ENCODE measurements at regions not wholly inside any gene's neighbourhood (a gene's known extent, or its start where the extent isn't known, plus 50 kb on each side); places are given as distances from the start of the nearest gene placed in this dataset.

GRCh38 chr10:5293691-5294550 lies 70.8 kb upstream of the UCN3 start:
- TF ChIP-seq, protein P1, sequence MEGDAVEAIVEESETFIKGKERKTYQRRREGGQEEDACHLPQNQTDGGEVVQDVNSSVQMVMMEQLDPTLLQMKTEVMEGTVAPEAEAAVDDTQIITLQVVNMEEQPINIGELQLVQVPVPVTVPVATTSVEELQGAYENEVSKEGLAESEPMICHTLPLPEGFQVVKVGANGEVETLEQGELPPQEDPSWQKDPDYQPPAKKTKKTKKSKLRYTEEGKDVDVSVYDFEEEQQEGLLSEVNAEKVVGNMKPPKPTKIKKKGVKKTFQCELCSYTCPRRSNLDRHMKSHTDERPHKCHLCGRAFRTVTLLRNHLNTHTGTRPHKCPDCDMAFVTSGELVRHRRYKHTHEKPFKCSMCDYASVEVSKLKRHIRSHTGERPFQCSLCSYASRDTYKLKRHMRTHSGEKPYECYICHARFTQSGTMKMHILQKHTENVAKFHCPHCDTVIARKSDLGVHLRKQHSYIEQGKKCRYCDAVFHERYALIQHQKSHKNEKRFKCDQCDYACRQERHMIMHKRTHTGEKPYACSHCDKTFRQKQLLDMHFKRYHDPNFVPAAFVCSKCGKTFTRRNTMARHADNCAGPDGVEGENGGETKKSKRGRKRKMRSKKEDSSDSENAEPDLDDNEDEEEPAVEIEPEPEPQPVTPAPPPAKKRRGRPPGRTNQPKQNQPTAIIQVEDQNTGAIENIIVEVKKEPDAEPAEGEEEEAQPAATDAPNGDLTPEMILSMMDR (IDR thresholded peaks at IDR 0.05) = peak; percentile 67

DNA sequence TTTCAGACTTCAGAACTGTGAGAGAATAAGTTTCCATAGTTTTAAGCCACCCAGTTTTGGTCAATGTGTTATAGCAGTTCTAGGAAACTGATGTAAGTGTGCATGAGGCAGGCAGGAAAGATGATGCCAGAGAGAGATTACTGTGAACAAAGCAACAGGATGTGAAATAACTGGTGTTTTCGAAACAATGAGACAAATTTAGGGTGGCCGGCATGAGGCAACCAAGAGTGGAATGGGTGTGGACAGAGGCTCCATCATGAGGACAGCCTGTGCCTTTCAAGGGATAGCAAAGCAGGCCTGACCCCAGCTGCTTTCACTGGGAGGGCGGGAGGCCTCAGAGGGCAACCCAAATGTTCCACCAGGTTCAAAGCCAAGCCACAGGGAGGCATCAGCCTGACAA lies 67.3 kb upstream of the UCN3 start:
- TF ChIP-seq, protein P1 (IDR thresholded peaks at IDR 0.05) = no peak

GRCh38 chr10:5297996-5298395 lies 66.8 kb upstream of the UCN3 start:
- TF ChIP-seq, protein P1 (IDR thresholded peaks at IDR 0.05) = no peak

DNA sequence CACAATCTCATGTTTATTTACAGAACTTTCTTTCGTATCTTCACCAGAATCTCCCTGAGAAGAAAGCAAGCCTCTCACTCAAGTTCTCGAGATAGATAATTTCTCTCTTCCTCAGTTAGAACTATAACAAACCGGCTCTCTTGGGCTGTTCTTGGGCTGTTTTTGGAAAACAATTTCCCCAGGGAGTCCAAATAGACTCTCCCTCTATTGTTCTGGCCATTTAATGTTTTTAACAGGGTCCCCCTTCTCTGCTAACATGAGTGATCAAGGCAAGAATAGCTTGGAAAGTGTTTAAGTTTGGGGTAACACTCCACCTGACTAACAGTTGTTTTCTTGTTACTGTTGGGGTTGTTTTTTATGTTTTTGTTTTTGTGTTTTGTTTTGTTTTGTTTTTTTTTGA lies 64.8 kb upstream of the UCN3 start:
- TF ChIP-seq, protein P1 (IDR thresholded peaks at IDR 0.05) = no peak

DNA sequence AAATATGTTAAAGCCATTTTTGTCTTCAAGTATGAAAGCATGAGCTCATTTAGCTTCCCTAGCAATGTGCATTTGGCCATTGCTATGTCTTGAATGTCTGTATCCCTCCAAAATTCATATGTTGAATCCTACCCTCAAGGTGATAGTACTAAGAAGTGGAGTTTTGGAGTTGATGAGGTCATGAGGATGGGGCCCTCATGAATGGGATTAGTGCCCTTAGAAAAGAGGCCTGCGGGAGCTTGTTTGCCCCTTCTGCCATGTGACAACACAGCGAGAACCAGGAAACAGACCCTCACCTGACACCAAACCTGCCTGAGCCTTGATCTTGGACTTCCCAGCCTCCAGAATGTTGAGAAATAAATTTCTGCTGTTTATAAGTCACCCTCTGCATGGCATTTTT lies 61.3 kb upstream of the UCN3 start:
- TF ChIP-seq, protein P1 (IDR thresholded peaks at IDR 0.05) = no peak

DNA sequence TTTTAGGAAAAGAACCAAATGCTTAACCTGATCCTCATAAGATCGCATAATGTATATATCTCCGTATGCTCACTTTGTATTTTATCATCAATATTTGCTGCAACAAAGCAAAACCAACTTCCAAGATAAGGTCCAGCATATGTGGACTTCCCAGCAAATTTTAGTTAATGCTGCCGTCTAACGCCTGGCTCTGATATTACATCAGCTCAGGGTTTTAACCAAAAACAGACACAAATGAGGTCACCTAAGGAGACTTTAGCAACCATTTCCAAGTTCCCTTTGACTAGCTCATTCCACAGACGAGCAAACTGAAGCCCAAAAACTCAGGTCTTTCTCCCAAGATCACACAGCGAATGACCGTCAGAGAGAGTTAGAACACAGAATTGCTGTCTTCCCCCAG lies 59.4 kb upstream of the UCN3 start:
- TF ChIP-seq, protein P1 (IDR thresholded peaks at IDR 0.05) = no peak

GRCh38 chr10:5310914-5311313 lies 53.9 kb upstream of the UCN3 start:
- TF ChIP-seq, protein P1 (IDR thresholded peaks at IDR 0.05) = no peak
